Epithelial cell of proximal tubule (primary cell): ENCODE measurements at regions not wholly inside any gene's neighbourhood (a gene's known extent, or its start where the extent isn't known, plus 50 kb on each side); places are given as distances from the start of the nearest gene placed in this dataset.
A peak's percentile ranks its signal among the peaks of the same experiment; 100 is the strongest.
"Not testable (repeated sequence)": the region's sequence is repeated elsewhere in the genome, so short reads cannot be mapped to it uniquely, and the experiment has no call there.

ENCODE experiments used
- DNase-seq: peaks from one replicate; pipeline ENCODE4 v3.0.0-alpha.2; 2011; ENCODE audit warnings: low read depth
- H3K4me3 ChIP-seq: 2 replicates; pipeline ENCODE4 v1.5.1; 2011; ENCODE audit warnings: low read depth, mild to moderate bottlenecking, low read length
- CTCF ChIP-seq: conservative IDR thresholded peaks from 2 replicates; pipeline ENCODE4 v1.5.1; 2012; ENCODE audit warnings: low read depth, mild to moderate bottlenecking, low read length

- no peak for TF ChIP-seq CTCF
- no peak for DNase-seq
- no peak overlapping the region for H3K4me3 ChIP-seq
Observed at GRCh38 chr1:201643835-201644104, 104.8 kb downstream of the NAV1 start.

GRCh38 chr1:201644197-201644596 lies 105.3 kb downstream of the NAV1 start:
- DNase-seq: no peak
- H3K4me3 ChIP-seq: no peak overlapping the region
- no peak for TF ChIP-seq CTCF

- not testable (repeated sequence) for DNase-seq, H3K4me3 ChIP-seq
Observed at GRCh38 chr1:201645000-201645399, 106.1 kb downstream of the NAV1 start.

- no peak overlapping the region for H3K4me3 ChIP-seq
- no peak for DNase-seq
- no peak for TF ChIP-seq CTCF
Observed at GRCh38 chr1:201645956-201646355, 107.0 kb downstream of the NAV1 start.

GRCh38 chr1:201646411-201647022 lies 107.6 kb downstream of the NAV1 start:
- no peak for DNase-seq
- no peak for TF ChIP-seq CTCF
- H3K4me3 ChIP-seq: no peak overlapping the region

- TF ChIP-seq CTCF: no peak
- no peak overlapping the region for H3K4me3 ChIP-seq
- no peak for DNase-seq
Observed at GRCh38 chr1:201647094-201647493, 108.2 kb downstream of the NAV1 start.

GRCh38 chr1:201647722-201648065 lies 108.8 kb downstream of the NAV1 start:
- no peak for TF ChIP-seq CTCF
- peak overlapping the region; percentile 76 for H3K4me3 ChIP-seq
- DNase-seq: no peak
